Activated CD8-positive, alpha-beta memory T cell treated with anti-CD3 and anti-CD28 coated beads, Interleukin-2, amount 10 ng/mL, durations not matched to agents 7 days and 5 days (primary cell): ENCODE measurements at regions not wholly inside any gene's neighbourhood (a gene's known extent, or its start where the extent isn't known, plus 50 kb on each side); places are given as distances from the start of the nearest gene placed in this dataset.

Experiments used
- ATAC-seq: fragments of 150-1000 bp; cut with Tn5 transposase; one replicate; pipeline ENCODE4 v1.10.0; 2021; ENCODE audit warnings: moderate library complexity
- CTCF ChIA-PET: fragments of 350-600 bp; sonication (Branson Sonifier 250); formaldehyde crosslinking; loops from one replicate; lab custom pipeline; 2021; ENCODE audit warnings: antibody characterized with exemption; lab: Charles Lee
- DNase-seq: peaks from one replicate; pipeline ENCODE4 v3.0.0-alpha.2; 2020
- H3K27ac Mint-ChIP-seq: one replicate; pipeline ENCODE4 v1.8.0; 2021; ENCODE audit warnings: mild to moderate bottlenecking, mixed read lengths
- H3K27me3 Mint-ChIP-seq: one replicate; pipeline ENCODE4 v1.8.0; 2021; ENCODE audit warnings: mixed read lengths
- H3K36me3 Mint-ChIP-seq: one replicate; pipeline ENCODE4 v1.8.0; 2021; ENCODE audit warnings: mild to moderate bottlenecking, mixed read lengths
- H3K4me1 Mint-ChIP-seq: one replicate; pipeline ENCODE4 v1.8.0; 2021; ENCODE audit warnings: mixed read lengths
- H3K4me3 Mint-ChIP-seq: one replicate; pipeline ENCODE4 v1.8.0; 2021; ENCODE audit warnings: mild to moderate bottlenecking, moderate library complexity, mixed read lengths
- H3K9me3 Mint-ChIP-seq: one replicate; pipeline ENCODE4 v1.8.0; 2022; ENCODE audit warnings: low read depth, mixed read lengths

DNA sequence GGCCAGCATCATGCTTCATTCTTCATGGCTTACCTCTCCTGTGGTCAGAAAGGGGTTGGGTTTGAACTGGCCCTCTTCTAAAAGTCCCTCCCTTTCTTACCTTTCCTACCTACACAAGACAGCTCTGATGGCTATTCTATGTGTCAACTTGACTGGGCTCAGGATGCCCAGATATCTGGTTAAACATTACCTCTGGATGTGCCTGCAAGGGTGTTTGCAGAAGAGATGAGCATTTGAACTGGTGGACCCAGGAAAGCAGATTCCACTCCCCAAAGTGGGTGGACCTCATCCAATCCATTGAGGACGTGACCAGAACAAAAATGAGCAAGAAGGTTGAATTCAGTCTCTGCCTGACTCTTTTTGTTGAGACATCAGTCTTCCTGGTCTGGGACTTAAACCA lies 79.0 kb upstream of the TCF7L2 start:
- H3K4me1 Mint-ChIP-seq: no peaks in the 10 kb centered on the region
- no peaks in the 10 kb centered on the region for H3K36me3 Mint-ChIP-seq
- H3K27me3 Mint-ChIP-seq: peaks cover 5% of the 10 kb centered on the region
- CTCF ChIA-PET: interaction anchor here (0.7 kb wide), 1 partner anchor 336 kb away, joined by 5 read pairs; no protein-coding TSS in a partner anchor
- DNase-seq (no peak), ATAC-seq (no peak)
- H3K4me3 Mint-ChIP-seq: no peak overlapping the region
- peaks cover 2% of the 10 kb centered on the region for H3K9me3 Mint-ChIP-seq
- H3K27ac Mint-ChIP-seq: no peak overlapping the region

- Mint-ChIP-seq H3K27me3 (peaks cover 5% of the 10 kb centered on the region), H3K4me3 (no peak overlapping the region), H3K9me3 (peaks cover 2% of the 10 kb centered on the region), H3K4me1 (no peaks in the 10 kb centered on the region), H3K27ac (no peak overlapping the region), H3K36me3 (no peaks in the 10 kb centered on the region)
- no peak for DNase-seq
- no peak for ATAC-seq
- CTCF ChIA-PET: no interaction called here
Measured at GRCh38 chr10:112872728-112873127, 77.3 kb upstream of the TCF7L2 start.

DNA sequence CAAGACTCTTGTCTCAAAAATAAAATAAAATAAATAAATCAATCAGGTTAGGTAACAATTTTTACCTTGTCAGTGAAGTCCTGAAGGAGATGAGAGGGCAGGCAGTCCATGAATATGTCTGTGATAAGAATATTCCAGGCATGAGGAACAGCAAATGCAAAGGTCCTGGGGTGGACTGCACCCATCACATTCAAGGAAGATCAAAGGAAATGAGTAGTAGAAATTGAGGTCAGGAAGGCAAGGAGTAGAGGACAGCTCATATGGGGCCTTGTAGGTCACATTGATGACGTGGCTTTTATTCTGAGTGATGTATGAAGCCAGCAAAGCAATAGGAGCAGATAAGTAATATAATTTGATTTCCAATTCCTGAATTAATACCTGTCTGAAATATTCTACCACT lies 76.5 kb upstream of the TCF7L2 start:
- DNase-seq: no peak
- Mint-ChIP-seq H3K9me3 (peaks cover 2% of the 10 kb centered on the region), H3K27me3 (peaks cover 5% of the 10 kb centered on the region), H3K4me1 (no peaks in the 10 kb centered on the region), H3K4me3 (no peak overlapping the region), H3K36me3 (no peaks in the 10 kb centered on the region), H3K27ac (no peak overlapping the region)
- CTCF ChIA-PET: no interaction called here
- no peak for ATAC-seq

GRCh38 chr10:112874982-112875381 lies 75.1 kb upstream of the TCF7L2 start:
- H3K9me3 Mint-ChIP-seq: peaks cover 2% of the 10 kb centered on the region
- CTCF ChIA-PET: no interaction called here
- no peak overlapping the region for H3K4me3 Mint-ChIP-seq
- no peak overlapping the region for H3K27ac Mint-ChIP-seq
- ATAC-seq (no peak), DNase-seq (no peak)
- H3K27me3 Mint-ChIP-seq: peaks cover 5% of the 10 kb centered on the region
- H3K4me1 Mint-ChIP-seq: no peaks in the 10 kb centered on the region
- H3K36me3 Mint-ChIP-seq: no peaks in the 10 kb centered on the region

GRCh38 chr10:112875476-112876267 lies 74.4 kb upstream of the TCF7L2 start:
- H3K9me3 Mint-ChIP-seq: peaks cover 2% of the 10 kb centered on the region
- no peak for DNase-seq
- CTCF ChIA-PET: no interaction called here
- peaks cover 5% of the 10 kb centered on the region for H3K27me3 Mint-ChIP-seq
- H3K36me3 Mint-ChIP-seq: no peaks in the 10 kb centered on the region
- no peak overlapping the region for H3K4me3 Mint-ChIP-seq
- no peaks in the 10 kb centered on the region for H3K4me1 Mint-ChIP-seq
- H3K27ac Mint-ChIP-seq: no peak overlapping the region
- ATAC-seq: no peak

- Mint-ChIP-seq H3K36me3 (no peaks in the 10 kb centered on the region), H3K27ac (no peak overlapping the region)
- CTCF ChIA-PET: no interaction called here
Measured at GRCh38 chr10:112880633-112881530, 69.2 kb upstream of the TCF7L2 start.

GRCh38 chr10:112883360-112884178 lies 66.5 kb upstream of the TCF7L2 start:
- no peak overlapping the region for H3K27ac Mint-ChIP-seq
- no peaks in the 10 kb centered on the region for H3K9me3 Mint-ChIP-seq
- peaks cover 2% of the 10 kb centered on the region for H3K27me3 Mint-ChIP-seq
- no peak for DNase-seq
- ATAC-seq: no peak
- H3K4me1 Mint-ChIP-seq: no peaks in the 10 kb centered on the region
- no peaks in the 10 kb centered on the region for H3K36me3 Mint-ChIP-seq
- CTCF ChIA-PET: no interaction called here
- no peak overlapping the region for H3K4me3 Mint-ChIP-seq

More at GRCh38 chr10:112880633-112881530, 69.2 kb upstream of the TCF7L2 start:
- H3K9me3 Mint-ChIP-seq: no peaks in the 10 kb centered on the region
- no peaks in the 10 kb centered on the region for H3K4me1 Mint-ChIP-seq
- no peak for DNase-seq
- peaks cover 2% of the 10 kb centered on the region for H3K27me3 Mint-ChIP-seq
- H3K4me3 Mint-ChIP-seq: no peak overlapping the region
- no peak for ATAC-seq

DNA sequence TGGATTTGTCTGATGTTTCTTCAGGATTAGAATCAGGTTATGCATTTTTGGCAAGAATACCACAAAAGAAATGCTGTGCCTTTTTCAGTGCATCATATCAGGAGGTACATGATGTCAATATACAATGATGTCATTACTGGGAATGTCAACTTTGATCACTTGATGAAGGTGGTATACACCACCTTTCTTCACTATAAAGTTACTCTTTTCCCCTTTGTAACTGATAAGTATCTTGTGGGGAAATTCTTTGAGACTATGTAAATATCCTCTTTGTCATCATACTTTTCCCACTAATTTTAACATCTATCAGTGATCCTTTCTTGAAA lies 65.9 kb upstream of the TCF7L2 start:
- DNase-seq (no peak), ATAC-seq (no peak)
- Mint-ChIP-seq H3K27ac (no peak overlapping the region), H3K36me3 (no peaks in the 10 kb centered on the region), H3K4me3 (no peak overlapping the region), H3K9me3 (no peaks in the 10 kb centered on the region), H3K27me3 (peaks cover 2% of the 10 kb centered on the region), H3K4me1 (no peaks in the 10 kb centered on the region)
- CTCF ChIA-PET: no interaction called here

DNA sequence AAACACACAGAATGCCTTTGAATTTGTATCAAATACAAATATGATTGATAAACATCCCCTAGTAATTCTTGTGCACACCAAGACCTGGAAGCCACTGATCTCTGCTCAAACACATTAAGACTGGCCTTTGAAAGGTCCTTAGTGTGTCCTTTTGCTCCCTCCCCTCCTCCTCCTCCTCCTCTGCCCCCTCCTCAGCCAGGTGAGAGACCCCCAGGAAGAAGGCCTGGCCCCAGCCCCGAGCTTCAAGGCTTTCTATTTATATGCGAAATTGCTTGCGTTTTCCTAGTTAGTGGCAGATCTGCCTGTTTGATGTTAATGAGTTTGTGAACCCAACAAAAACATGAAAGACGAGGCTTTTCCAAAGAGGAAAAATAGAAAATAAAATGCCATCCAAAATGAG lies 63.6 kb upstream of the TCF7L2 start:
- Mint-ChIP-seq H3K4me1 (no peaks in the 10 kb centered on the region), H3K4me3 (no peak overlapping the region), H3K36me3 (no peaks in the 10 kb centered on the region), H3K9me3 (no peaks in the 10 kb centered on the region), H3K27ac (no peak overlapping the region), H3K27me3 (peaks cover 2% of the 10 kb centered on the region)
- ATAC-seq: no peak
- CTCF ChIA-PET: no interaction called here
- no peak for DNase-seq

GRCh38 chr10:112887968-112888367 lies 62.1 kb upstream of the TCF7L2 start:
- CTCF ChIA-PET: no interaction called here
- Mint-ChIP-seq H3K4me3 (no peak overlapping the region), H3K9me3 (peaks cover under 1% of the 10 kb centered on the region), H3K27ac (no peak overlapping the region), H3K4me1 (no peaks in the 10 kb centered on the region), H3K36me3 (peaks cover 2% of the 10 kb centered on the region), H3K27me3 (peaks cover 2% of the 10 kb centered on the region)
- ATAC-seq: no peak
- no peak for DNase-seq

- no peak overlapping the region for H3K4me3 Mint-ChIP-seq
- H3K27ac Mint-ChIP-seq: no peak overlapping the region
- no peak for ATAC-seq
- peaks cover 2% of the 10 kb centered on the region for H3K9me3 Mint-ChIP-seq
- H3K27me3 Mint-ChIP-seq: no peaks in the 10 kb centered on the region
- no peaks in the 10 kb centered on the region for H3K4me1 Mint-ChIP-seq
- DNase-seq: no peak
- CTCF ChIA-PET: no interaction called here
- H3K36me3 Mint-ChIP-seq: peaks cover 3% of the 10 kb centered on the region
Measured at GRCh38 chr10:112895292-112895691, 54.8 kb upstream of the TCF7L2 start.

DNA sequence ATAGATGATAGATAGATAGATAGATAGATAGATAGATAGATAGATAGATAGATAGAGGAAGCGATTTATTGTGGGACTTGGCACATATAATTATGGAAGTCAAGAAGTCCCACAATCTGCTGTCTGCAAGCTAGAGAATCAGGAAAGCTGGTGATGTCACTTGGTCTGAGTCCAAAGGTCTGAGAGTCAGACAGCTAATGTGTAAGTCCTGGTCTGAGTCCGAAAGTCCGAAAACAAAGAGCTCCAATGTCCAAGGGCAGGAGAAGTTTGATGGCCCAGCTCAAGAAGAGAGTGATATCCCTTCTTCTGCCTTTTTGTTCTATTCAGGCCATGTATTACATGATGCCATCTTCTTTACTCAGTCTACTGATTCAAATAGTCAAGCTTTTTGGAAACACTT lies 53.8 kb upstream of the TCF7L2 start:
- DNase-seq (no peak), ATAC-seq (no peak)
- Mint-ChIP-seq H3K27me3 (no peaks in the 10 kb centered on the region), H3K27ac (no peak overlapping the region), H3K4me3 (no peak overlapping the region), H3K4me1 (no peaks in the 10 kb centered on the region), H3K9me3 (peaks cover 2% of the 10 kb centered on the region), H3K36me3 (peaks cover 3% of the 10 kb centered on the region)
- CTCF ChIA-PET: no interaction called here

- DNase-seq (no peak), ATAC-seq (no peak)
- H3K27me3 Mint-ChIP-seq: no peaks in the 10 kb centered on the region
- H3K27ac Mint-ChIP-seq: no peak overlapping the region
- CTCF ChIA-PET: no interaction called here
- peaks cover 3% of the 10 kb centered on the region for H3K36me3 Mint-ChIP-seq
- H3K4me3 Mint-ChIP-seq: no peak overlapping the region
- no peaks in the 10 kb centered on the region for H3K4me1 Mint-ChIP-seq
- peaks cover 2% of the 10 kb centered on the region for H3K9me3 Mint-ChIP-seq
Measured at GRCh38 chr10:112896722-112897121, 53.3 kb upstream of the TCF7L2 start.
